ENCODE measurements at regions not wholly inside any gene's neighbourhood (a gene's known extent, or its start where the extent isn't known, plus 50 kb on each side); places are given as distances from the start of the nearest gene placed in this dataset.

DNA sequence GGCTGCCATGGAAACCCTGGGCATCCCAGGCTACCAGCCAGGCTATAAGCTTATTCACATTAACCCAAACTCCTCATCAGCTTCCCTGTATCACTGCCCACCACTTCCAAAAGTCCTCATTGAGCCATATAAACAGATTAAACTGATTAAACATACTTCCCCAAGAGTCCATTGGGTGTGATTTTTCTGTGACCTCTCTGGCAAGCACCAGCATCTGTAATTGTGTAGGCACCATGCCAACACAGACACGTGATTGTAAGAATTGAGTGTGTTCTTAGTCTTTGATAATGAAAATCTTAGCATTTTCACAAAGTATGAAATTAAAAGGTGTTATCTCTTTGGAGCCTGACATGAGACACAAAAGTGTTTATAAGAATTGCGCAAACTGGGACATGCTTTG lies 679.3 kb downstream of the TYW1 start:
- no peaks in the 10 kb centered on the region for H3K4me1 ChIP-seq (replicated peaks)
- TF ChIP-seq POLR2AphosphoS5 (IDR thresholded peaks at IDR 0.05) = no peak
- no peak for TF ChIP-seq POLR2A (IDR thresholded peaks at IDR 0.05)
- TF ChIP-seq, protein P1, sequence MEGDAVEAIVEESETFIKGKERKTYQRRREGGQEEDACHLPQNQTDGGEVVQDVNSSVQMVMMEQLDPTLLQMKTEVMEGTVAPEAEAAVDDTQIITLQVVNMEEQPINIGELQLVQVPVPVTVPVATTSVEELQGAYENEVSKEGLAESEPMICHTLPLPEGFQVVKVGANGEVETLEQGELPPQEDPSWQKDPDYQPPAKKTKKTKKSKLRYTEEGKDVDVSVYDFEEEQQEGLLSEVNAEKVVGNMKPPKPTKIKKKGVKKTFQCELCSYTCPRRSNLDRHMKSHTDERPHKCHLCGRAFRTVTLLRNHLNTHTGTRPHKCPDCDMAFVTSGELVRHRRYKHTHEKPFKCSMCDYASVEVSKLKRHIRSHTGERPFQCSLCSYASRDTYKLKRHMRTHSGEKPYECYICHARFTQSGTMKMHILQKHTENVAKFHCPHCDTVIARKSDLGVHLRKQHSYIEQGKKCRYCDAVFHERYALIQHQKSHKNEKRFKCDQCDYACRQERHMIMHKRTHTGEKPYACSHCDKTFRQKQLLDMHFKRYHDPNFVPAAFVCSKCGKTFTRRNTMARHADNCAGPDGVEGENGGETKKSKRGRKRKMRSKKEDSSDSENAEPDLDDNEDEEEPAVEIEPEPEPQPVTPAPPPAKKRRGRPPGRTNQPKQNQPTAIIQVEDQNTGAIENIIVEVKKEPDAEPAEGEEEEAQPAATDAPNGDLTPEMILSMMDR (IDR thresholded peaks at IDR 0.05) = no peak
- 16% methylated on average over 2 of the region's 2 CpGs for WGBS
- H3K36me3 ChIP-seq = no peaks in the 10 kb centered on the region
- intact Hi-C loops (cut with DNase I) = no loop called here
- no peak overlapping the region for H3K27ac ChIP-seq
- H3K4me3 ChIP-seq = no peak overlapping the region
- DNase-seq (ENCODE audit: low spot score) = no peak
- no peaks in the 10 kb centered on the region for H3K9me3 ChIP-seq
- H3K27me3 ChIP-seq (replicated peaks; ENCODE audit: insufficient read depth) = no peaks in the 10 kb centered on the region

DNA sequence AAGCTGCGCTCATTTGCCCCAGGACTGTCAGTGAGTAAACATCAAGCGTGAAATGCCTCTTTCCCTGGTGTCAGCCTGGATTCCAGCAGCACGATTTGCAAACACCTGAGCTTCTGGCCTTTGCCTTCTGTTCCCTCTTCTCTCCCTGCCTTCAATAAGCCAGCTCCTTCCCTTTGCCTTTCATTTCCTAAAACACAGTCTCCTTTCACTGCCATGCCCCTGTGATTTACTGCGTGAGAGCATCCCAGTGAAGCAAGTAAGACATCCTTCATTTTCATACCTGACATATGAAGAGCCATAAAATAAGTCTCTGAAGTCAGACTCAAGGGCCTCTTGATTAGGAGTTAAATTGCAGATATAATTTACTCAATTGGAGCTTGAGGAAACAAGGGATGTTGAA lies 681.8 kb downstream of the TYW1 start:
- Histone ChIP-seq H3K36me3 (no peaks in the 10 kb centered on the region), H3K27me3 (replicated peaks; ENCODE audit: insufficient read depth) (no peaks in the 10 kb centered on the region), H3K27ac (no peak overlapping the region), H3K4me1 (replicated peaks) (no peaks in the 10 kb centered on the region), H3K4me3 (no peak overlapping the region), H3K9me3 (no peaks in the 10 kb centered on the region)
- intact Hi-C loops (cut with DNase I) = no loop called here
- no peak for TF ChIP-seq POLR2AphosphoS5 (IDR thresholded peaks at IDR 0.05)
- TF ChIP-seq, protein P1 (IDR thresholded peaks at IDR 0.05) = no peak
- TF ChIP-seq POLR2A (IDR thresholded peaks at IDR 0.05) = no peak
- no peak for DNase-seq (ENCODE audit: low spot score)
- 75% methylated on average over 4 of the region's 4 CpGs for WGBS

DNA sequence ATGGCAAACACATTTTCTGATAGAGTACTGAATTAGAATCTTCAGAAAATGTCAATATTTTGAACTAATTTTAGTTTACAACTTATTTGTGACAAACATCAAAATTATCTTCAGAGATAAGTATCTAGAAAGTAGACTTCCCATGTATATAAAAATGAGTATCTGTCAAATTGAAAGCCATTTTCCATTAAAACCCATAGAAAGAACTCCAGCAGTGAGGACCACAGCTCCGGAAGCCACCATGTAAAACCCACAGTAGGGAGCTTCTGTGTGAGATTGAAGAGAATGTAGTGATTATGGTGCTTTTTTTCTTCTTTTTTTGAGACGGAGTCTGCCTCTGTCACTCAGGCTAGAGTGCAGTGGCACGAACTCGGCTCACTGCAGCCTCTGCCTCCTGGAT lies 687.0 kb downstream of the TYW1 start:
- intact Hi-C loops (cut with DNase I) = no loop called here
- Histone ChIP-seq H3K4me3 (no peak overlapping the region), H3K27ac (no peak overlapping the region), H3K27me3 (replicated peaks; ENCODE audit: insufficient read depth) (no peaks in the 10 kb centered on the region), H3K4me1 (replicated peaks) (no peaks in the 10 kb centered on the region), H3K9me3 (no peaks in the 10 kb centered on the region), H3K36me3 (no peaks in the 10 kb centered on the region)
- 82% methylated on average over 4 of the region's 4 CpGs for WGBS
- no peak for DNase-seq (ENCODE audit: low spot score)
- TF ChIP-seq POLR2AphosphoS5 (IDR thresholded peaks at IDR 0.05) = no peak
- no peak for TF ChIP-seq POLR2A (IDR thresholded peaks at IDR 0.05)
- TF ChIP-seq, protein P1 (IDR thresholded peaks at IDR 0.05) = no peak

DNA sequence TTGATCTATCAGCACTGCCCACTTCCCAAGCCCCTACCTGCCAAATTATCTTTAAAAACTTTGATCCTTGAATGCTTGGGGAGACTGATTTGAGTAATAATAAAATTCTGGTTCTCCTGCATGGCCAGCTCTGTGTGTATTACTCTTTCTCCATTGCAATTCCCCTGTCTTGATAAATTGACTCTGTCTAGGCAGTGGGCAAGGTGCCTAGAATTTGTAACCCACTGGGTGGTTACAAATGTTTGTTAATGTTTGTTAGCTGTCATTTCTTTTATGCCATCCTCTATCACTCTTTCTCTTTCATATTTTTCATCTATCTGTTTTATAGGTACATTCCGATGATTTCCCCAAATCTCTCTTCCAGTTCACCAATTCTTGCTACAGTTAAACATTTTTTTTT lies 694.1 kb downstream of the TYW1 start:
- no peak for TF ChIP-seq POLR2AphosphoS5 (IDR thresholded peaks at IDR 0.05)
- TF ChIP-seq, protein P1 (IDR thresholded peaks at IDR 0.05) = no peak
- no peak for TF ChIP-seq POLR2A (IDR thresholded peaks at IDR 0.05)
- Histone ChIP-seq H3K36me3 (no peaks in the 10 kb centered on the region), H3K27me3 (replicated peaks; ENCODE audit: insufficient read depth) (no peaks in the 10 kb centered on the region), H3K27ac (no peak overlapping the region), H3K9me3 (no peaks in the 10 kb centered on the region), H3K4me1 (replicated peaks) (no peaks in the 10 kb centered on the region), H3K4me3 (no peak overlapping the region)
- 86% methylated on average over 1 of the region's 1 CpG for WGBS
- no peak for DNase-seq (ENCODE audit: low spot score)
- intact Hi-C loops (cut with DNase I) = no loop called here

DNA sequence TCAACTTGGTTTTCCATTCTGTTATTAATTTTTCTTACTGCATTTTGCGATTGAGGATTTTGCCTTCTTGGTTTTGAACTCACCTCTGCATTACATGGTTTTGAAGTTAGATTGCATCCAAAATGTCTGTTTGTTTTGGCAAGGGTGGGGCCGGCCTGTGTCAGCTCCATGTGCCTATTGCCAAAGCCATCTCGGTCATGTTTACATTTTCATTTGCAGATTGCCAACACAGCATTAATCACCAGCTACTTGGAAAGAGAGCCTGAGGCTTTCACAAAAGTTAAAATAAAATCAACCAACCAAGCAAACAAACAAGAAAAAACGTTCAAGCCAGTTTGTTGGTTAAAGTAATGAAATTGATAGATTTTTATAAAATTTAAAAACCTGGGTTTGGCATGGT lies 695.8 kb downstream of the TYW1 start:
- H3K27me3 ChIP-seq (replicated peaks; ENCODE audit: insufficient read depth) = no peaks in the 10 kb centered on the region
- TF ChIP-seq POLR2AphosphoS5 (IDR thresholded peaks at IDR 0.05) = peak; percentile 84
- TF ChIP-seq, protein P1 (IDR thresholded peaks at IDR 0.05) = no peak
- DNase-seq (ENCODE audit: low spot score) = peak; percentile 79
- 15% methylated on average over 4 of the region's 4 CpGs for WGBS
- H3K9me3 ChIP-seq = no peaks in the 10 kb centered on the region
- H3K4me3 ChIP-seq = no peak overlapping the region
- no peaks in the 10 kb centered on the region for H3K4me1 ChIP-seq (replicated peaks)
- H3K27ac ChIP-seq = peak overlapping the region; percentile 11 to 38
- H3K36me3 ChIP-seq = no peaks in the 10 kb centered on the region
- intact Hi-C loops (cut with DNase I) = no loop called here
